Activated gamma-delta T cell treated with Interleukin-2 at 50 U/mL for 16 hours (primary cell): ENCODE measurements at regions not wholly inside any gene's neighbourhood (a gene's known extent, or its start where the extent isn't known, plus 50 kb on each side); places are given as distances from the start of the nearest gene placed in this dataset.

Experiments used
- DNase-seq: peaks from one replicate; pipeline ENCODE4 v3.0.0-alpha.2; 2020

DNA sequence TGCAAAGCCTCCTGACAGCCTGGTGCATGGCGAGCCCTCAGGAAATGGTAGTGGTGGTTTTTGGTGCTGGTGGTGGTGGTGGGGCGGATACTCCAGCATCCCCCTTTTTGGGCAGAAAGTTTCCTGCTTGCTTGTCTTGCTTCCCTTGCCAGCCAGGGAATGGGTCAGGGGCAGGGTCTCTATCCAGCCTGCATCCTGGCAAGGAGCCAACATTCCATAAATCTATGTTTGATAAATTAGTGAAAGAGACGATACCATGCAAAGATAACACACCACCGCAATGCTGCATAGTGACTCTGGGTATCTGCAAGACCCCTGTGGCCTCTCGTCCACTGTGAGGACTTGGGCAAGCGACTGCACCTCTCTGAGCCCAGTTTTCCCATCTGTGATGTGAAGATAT lies 246.2 kb downstream of the LRFN2 start:
- DNase-seq: no peak

DNA sequence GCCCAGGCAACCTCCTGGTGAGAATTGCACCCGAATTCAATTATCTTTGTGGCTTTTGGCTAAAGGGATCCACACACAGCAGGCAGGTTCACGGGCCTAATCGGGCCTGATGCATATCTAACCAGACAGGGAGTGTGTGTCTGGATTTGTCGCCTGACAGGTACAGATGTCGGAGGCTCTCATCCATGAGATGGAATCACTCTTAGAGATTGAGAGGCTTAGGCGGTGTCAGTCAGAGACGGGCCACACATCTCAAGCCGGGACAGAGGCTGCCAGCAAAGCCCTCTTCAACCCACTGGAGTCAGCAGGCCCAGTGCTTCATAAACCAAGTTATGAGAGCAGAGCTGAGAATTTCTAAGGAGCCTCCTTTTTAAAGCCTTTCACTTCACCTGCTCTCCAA lies 247.0 kb downstream of the LRFN2 start:
- DNase-seq: no peak

GRCh38 chr6:40338306-40338705 lies 248.9 kb downstream of the LRFN2 start:
- no peak for DNase-seq

DNA sequence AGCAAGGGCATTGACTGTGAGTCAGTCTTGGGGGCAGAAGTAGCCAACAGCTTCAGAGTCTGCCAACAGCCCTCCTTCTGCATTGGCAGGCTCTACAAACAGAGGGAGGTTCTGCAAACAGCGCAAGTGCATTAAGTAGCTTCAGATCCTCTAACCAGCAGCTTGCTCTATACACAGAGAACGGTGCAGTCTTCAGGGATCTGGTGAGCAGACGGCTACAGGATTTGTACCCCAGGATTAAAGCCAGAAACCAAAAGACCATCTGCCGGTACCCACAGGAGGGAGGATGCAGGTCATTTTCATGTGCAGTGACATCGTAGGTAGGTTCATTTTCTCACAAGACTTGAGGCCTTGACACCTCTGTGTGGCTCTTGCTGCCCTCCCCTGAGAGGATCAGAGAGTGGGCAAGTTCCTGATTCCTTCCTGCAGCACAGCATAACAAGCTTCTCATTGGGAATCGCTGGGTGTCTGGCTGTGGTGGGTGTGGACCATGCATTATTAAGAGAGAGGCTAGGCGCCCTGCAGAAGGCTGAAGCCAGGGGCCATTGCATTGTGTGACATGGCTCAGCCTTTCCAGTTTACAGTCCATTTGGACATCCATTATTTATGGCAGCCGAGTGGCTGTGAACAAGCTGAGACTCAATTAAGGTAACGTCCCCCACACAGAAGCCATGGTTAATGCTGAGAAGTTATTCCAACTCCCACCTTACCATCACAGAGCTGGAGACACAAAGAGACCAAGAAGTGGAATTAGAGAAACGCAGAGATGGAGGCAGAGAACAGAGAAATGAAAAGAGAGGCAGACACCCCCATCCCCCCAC lies 250.0 kb downstream of the LRFN2 start:
- no peak for DNase-seq

GRCh38 chr6:40336296-40336695 lies 250.9 kb downstream of the LRFN2 start:
- no peak for DNase-seq

DNA sequence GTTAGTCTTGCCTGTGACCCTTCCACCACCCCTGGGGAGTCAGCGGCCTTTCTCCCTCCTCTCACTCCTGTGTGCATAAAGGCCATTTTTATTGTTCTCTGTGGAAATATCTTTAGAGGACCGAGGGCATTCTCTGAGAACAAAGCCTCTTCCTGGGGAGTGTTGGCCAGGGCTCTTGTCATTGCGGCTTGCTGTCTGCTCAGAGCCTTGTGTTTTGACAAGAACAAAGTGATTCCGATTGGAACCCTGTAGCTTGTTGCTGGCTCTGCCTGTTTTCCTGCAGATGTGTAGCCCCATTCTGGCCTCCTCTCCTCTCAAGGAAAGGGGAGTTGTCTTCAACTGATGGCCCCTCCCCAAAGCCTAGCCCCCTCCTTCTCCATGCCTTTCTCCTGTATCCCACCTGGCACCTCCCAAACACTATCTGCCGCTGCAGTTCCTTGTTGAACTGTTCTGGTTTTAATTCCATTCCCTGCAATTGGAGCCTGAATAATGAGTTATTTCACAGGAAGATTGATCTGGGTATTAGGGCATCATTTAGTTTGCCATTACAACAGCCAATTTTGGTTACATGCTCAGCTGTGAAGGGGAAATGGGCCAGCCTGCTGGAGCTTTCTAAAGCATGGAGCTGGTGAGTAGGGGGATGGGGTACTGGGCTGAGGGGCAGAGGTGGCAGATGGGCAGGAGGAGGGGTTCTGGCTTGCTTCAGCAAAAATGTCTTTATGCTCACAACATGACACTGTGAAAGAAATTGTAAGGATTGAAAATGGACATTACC lies 252.5 kb downstream of the LRFN2 start:
- DNase-seq: no peak

DNA sequence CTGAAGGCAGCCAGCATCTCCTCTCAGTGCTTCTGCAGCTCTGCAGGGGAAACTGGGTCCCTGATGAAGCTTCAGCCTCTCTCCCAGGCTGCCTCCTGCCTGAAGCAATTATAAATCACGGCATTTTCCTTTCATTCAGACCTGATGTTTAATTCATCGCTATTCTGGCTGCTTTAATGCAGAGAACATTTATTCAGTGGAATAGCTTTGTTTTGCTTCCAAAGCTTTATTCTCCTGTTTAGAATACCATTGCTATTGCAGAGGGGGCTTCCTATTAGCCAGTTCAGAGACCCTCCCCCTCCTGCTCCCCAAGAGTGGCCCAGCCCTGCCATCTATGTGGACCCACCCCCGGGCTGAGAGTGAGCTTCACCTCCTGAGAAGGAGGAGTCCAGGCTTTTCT lies 255.6 kb downstream of the LRFN2 start:
- DNase-seq: no peak

GRCh38 chr6:40330301-40330721 lies 256.9 kb downstream of the LRFN2 start:
- no peak for DNase-seq

- DNase-seq: no peak
These were observed 258.1 kb downstream of the LRFN2 start for GRCh38 chr6:40328986-40329545.

GRCh38 chr6:40328386-40328985 lies 258.7 kb downstream of the LRFN2 start:
- peak; percentile 20 for DNase-seq

GRCh38 chr6:40326714-40327421 lies 260.3 kb downstream of the LRFN2 start:
- DNase-seq: no peak

DNA sequence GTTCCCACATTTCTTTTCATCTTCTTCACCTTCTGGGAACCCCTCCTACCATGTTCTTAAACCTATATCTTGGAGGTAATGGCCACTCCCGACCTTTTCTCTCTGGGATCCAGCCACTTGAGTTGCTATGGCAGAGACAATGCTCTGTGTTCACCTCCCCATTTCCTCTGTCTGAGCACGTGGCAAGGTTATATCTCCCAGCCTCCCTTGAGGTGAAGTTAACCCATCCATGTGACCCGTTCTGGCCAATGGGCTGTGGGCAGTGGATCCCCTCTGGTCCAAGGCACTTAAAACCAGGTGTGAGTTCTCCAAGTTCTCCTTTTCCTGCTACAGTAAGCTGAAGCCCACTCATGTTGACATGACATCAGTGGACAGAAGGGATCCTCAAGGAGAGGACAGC lies 261.4 kb downstream of the LRFN2 start:
- DNase-seq: no peak

DNA sequence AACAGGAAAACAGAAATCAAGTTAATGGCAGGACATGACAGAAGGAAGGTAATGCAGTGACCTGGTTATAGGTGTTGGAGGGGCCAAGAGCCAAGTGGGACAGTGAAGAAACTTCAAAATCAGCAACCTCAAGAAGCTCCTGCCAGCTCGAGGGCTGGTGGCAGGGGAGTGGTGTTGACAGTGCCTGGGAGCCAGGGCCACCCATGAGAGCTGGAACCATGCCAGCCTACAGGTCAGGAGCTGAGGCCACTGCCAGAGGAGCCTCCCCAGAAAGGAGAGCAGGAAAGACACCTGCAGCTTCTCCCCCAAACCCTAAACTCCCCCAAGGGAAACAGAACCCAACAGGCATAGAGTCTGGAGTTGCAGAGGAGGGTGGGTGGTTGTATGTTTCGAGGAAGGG lies 262.1 kb downstream of the LRFN2 start:
- DNase-seq: no peak

DNA sequence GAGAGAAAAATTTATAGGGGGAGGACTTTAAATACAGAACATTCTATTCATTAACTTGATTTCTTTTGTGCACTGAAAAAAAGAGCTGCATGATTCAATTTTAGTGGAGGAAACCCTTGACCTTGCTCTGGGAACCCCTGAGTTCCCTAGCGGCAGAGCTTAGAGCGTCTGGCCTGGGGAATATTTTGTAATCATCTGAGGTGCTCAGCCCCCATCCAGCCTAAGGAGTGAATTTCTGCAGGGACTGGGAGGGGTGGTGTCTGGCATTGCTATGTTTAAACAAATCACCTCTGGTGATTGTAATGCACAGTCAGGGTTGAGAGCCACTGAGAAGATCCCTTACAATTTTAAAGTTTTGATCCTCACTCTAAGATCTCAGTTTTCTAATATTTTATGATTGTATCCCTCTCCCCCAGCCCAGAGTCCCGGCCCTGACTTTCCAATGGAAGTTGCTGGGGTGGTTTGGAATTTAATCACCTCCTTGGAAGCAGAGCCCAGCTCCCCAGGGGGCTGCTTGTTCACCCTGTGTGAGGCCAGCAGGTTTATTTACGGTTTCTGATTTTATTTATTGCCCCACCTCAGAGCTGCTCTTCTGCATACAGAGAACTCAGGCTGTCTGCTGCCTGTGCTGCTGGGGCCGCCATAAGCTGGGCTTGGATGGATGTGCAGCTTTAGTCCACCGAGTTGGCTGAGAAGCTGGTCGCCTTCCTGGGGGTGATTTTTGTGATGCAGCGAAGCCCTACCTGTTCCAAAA lies 263.1 kb downstream of the LRFN2 start:
- DNase-seq: no peak

DNA sequence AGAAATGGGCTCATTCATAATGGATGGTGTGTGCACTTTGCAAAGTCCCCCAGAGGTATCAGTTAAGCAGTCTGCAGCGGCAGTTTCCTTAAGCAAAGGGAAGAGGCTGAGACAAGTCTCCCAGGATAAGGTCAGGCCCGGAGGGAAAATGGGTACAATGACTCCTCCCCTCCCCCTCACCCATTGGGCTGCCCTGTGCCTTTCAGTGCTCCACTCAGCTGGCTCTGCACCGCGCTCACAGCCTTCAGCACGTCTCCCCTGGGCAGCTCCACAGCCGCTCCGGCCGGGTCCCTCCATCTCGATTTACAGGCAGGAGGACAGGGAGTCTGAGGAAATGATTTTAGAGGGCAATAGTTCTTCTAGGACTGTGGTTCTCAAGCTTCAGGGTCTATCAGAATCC lies 264.8 kb downstream of the LRFN2 start:
- DNase-seq: no peak

- no peak for DNase-seq
These were observed 265.5 kb downstream of the LRFN2 start for GRCh38 chr6:40321616-40322015.

- no peak for DNase-seq
These were observed 266.2 kb downstream of the LRFN2 start for GRCh38 chr6:40320947-40321346.

GRCh38 chr6:40320441-40320840 lies 266.7 kb downstream of the LRFN2 start:
- no peak for DNase-seq

DNA sequence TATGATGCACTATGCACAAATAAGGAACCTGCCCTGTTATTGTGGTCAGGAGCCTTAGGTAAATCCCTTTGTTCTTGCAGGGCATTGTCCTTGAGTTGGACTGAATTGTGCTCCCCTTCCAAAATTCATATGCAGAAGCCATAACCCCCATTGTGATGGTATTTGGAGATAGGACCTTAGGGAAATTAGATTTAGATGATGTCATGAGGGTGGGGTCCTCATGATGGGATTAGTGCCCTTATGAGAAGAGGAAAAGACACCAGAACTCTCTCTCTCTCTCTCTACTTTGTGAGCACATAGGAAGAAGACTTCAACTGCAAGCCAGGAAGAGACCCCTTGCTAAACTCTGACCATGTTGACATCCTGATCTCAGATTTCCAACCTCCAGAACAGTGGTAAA lies 268.0 kb downstream of the LRFN2 start:
- no peak for DNase-seq

GRCh38 chr6:40315060-40315459 lies 272.1 kb downstream of the LRFN2 start:
- DNase-seq: no peak

DNA sequence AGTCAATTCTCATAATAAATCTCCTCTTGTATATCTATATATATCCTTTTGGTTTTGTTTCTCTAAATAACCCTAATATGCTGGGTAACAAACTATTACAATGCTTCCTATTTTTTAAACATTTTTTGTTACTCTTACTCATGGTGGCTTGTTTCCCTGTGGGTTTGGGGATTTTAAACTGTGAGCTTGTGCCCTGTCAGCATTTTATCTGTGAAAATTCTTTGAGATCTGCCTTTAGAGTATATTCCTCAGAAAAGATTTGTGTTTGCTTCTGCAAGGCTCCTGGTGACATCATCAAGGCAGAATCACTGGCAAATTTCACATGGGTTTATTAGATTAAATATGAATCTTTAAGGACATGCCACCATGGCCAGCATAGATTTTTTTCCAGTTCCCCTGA lies 273.6 kb downstream of the LRFN2 start:
- DNase-seq: no peak
